Osteoblast (primary cell): ENCODE measurements at regions not wholly inside any gene's neighbourhood (a gene's known extent, or its start where the extent isn't known, plus 50 kb on each side); places are given as distances from the start of the nearest gene placed in this dataset.
"Not testable (repeated sequence)": the region's sequence is repeated elsewhere in the genome, so short reads cannot be mapped to it uniquely, and the experiment has no call there.

Source experiments
- DNase-seq: peaks from one replicate; pipeline ENCODE4 v3.0.0; 2011; ENCODE audit warnings: low spot score, mixed read lengths; ENCODE audit not compliant: insufficient read length; ENCODE audit errors: missing footprints
- H2AFZ ChIP-seq: 2 replicates; pipeline ENCODE4 v1.6.0; 2011; ENCODE audit warnings: mild to moderate bottlenecking, low read length
- H3K27ac ChIP-seq: 2 replicates; pipeline ENCODE4 v1.5.1; 2011; ENCODE audit warnings: mild to moderate bottlenecking, low read depth, low read length, moderate library complexity
- H3K27me3 ChIP-seq: 2 replicates; pipeline ENCODE4 v1.6.0; 2012; ENCODE audit warnings: mild to moderate bottlenecking, control low read depth, inconsistent platforms, low read length, moderate library complexity; ENCODE audit not compliant: insufficient read depth
- H3K36me3 ChIP-seq: 2 replicates; pipeline ENCODE4 v1.5.1; 2011; ENCODE audit warnings: mild to moderate bottlenecking, low read length, control low read depth, moderate library complexity; ENCODE audit not compliant: insufficient read depth
- H3K4me1 ChIP-seq: 2 replicates; pipeline ENCODE4 v1.5.1; 2011; ENCODE audit warnings: mild to moderate bottlenecking, low read length, control low read depth, moderate library complexity; ENCODE audit not compliant: insufficient read depth
- H3K4me2 ChIP-seq: 2 replicates; pipeline ENCODE4 v1.6.0; 2011; ENCODE audit warnings: mild to moderate bottlenecking, low read length; ENCODE audit not compliant: insufficient read depth
- H3K4me3 ChIP-seq: fragments of 200-600 bp; sonication (generic); 3 replicates; pipeline ENCODE4 v1.5.1; 2012; ENCODE audit warnings: mild to moderate bottlenecking, low read length, inconsistent platforms; ENCODE audit not compliant: insufficient read depth
- H3K79me2 ChIP-seq: 2 replicates; pipeline ENCODE4 v1.6.0; 2012; ENCODE audit warnings: mild to moderate bottlenecking, low read length, control low read depth, inconsistent platforms; ENCODE audit not compliant: insufficient read depth
- H3K9me3 ChIP-seq: 2 replicates; pipeline ENCODE4 v1.5.1; 2011; ENCODE audit warnings: low read depth, low read length, control low read depth
- H4K20me1 ChIP-seq: 2 replicates; pipeline ENCODE4 v1.6.0; 2012; ENCODE audit warnings: mild to moderate bottlenecking, low read length, control low read depth; ENCODE audit not compliant: insufficient read depth
- CTCF ChIP-seq: IDR thresholded peaks from 2 replicates; pipeline ENCODE4 v1.5.1; 2011; ENCODE audit warnings: mild to moderate bottlenecking, low read depth, low read length, moderate library complexity; ENCODE audit errors: extremely low read depth

GRCh38 chr4:102397056-102397455, 51.8 kb upstream of the SLC39A8 start:
- H4K20me1 ChIP-seq, DNase-seq, H3K27me3 ChIP-seq, H3K27ac ChIP-seq, H3K79me2 ChIP-seq, H3K9me3 ChIP-seq, H3K4me1 ChIP-seq, H3K4me2 ChIP-seq, H3K36me3 ChIP-seq, H2AFZ ChIP-seq, H3K4me3 ChIP-seq: not testable (repeated sequence)

- no peak overlapping the region for H3K27ac ChIP-seq
- peak overlapping the region; percentile 24 for H2AFZ ChIP-seq
- H4K20me1 ChIP-seq: no peaks in the 10 kb centered on the region
- H3K36me3 ChIP-seq: no peaks in the 10 kb centered on the region
- no peak for TF ChIP-seq CTCF
- H3K79me2 ChIP-seq: no peaks in the 10 kb centered on the region
- H3K4me3 ChIP-seq: no peak overlapping the region
- no peak for DNase-seq
- no peaks in the 10 kb centered on the region for H3K4me1 ChIP-seq
- H3K27me3 ChIP-seq: no peaks in the 10 kb centered on the region
- no peak overlapping the region for H3K4me2 ChIP-seq
- H3K9me3 ChIP-seq: no peaks in the 10 kb centered on the region
Measured at GRCh38 chr4:102399021-102399420, 53.7 kb upstream of the SLC39A8 start.

- Histone ChIP-seq H3K9me3 (no peaks in the 10 kb centered on the region), H3K79me2 (no peaks in the 10 kb centered on the region), H4K20me1 (no peaks in the 10 kb centered on the region), H3K4me1 (no peaks in the 10 kb centered on the region), H3K4me3 (no peak overlapping the region), H3K27ac (no peak overlapping the region), H2AFZ (no peak overlapping the region), H3K27me3 (no peaks in the 10 kb centered on the region), H3K4me2 (no peak overlapping the region), H3K36me3 (no peaks in the 10 kb centered on the region)
- DNase-seq: no peak
- no peak for TF ChIP-seq CTCF
Measured at GRCh38 chr4:102400898-102401297, 55.6 kb upstream of the SLC39A8 start.

- no peak overlapping the region for H3K4me3 ChIP-seq
- no peak for TF ChIP-seq CTCF
- no peaks in the 10 kb centered on the region for H3K9me3 ChIP-seq
- no peaks in the 10 kb centered on the region for H3K27me3 ChIP-seq
- no peak overlapping the region for H2AFZ ChIP-seq
- no peak overlapping the region for H3K4me2 ChIP-seq
- H4K20me1 ChIP-seq: no peaks in the 10 kb centered on the region
- no peaks in the 10 kb centered on the region for H3K79me2 ChIP-seq
- DNase-seq: no peak
- H3K4me1 ChIP-seq: no peaks in the 10 kb centered on the region
- H3K27ac ChIP-seq: no peak overlapping the region
- H3K36me3 ChIP-seq: no peaks in the 10 kb centered on the region
Measured at GRCh38 chr4:102402223-102402622, 56.9 kb upstream of the SLC39A8 start.

- Histone ChIP-seq H3K36me3 (no peaks in the 10 kb centered on the region), H2AFZ (no peak overlapping the region), H3K27me3 (no peaks in the 10 kb centered on the region), H3K27ac (no peak overlapping the region), H3K4me3 (no peak overlapping the region), H3K79me2 (no peaks in the 10 kb centered on the region), H3K9me3 (no peaks in the 10 kb centered on the region), H4K20me1 (no peaks in the 10 kb centered on the region), H3K4me1 (no peaks in the 10 kb centered on the region), H3K4me2 (no peak overlapping the region)
- no peak for TF ChIP-seq CTCF
- DNase-seq: no peak
Measured at GRCh38 chr4:102403116-102403515, 57.8 kb upstream of the SLC39A8 start.
